ELR (cell line): ENCODE measurements at regions not wholly inside any gene's neighbourhood (a gene's known extent, or its start where the extent isn't known, plus 50 kb on each side); places are given as distances from the start of the nearest gene placed in this dataset.

Source experiments
- DNase-seq: peaks from one replicate; pipeline ENCODE4 v3.0.0-alpha.2; 2015; ENCODE audit warnings: low read depth

GRCh38 chr12:58190618-58191017, 249.3 kb downstream of the ATP23 start:
- DNase-seq: no peak

DNA sequence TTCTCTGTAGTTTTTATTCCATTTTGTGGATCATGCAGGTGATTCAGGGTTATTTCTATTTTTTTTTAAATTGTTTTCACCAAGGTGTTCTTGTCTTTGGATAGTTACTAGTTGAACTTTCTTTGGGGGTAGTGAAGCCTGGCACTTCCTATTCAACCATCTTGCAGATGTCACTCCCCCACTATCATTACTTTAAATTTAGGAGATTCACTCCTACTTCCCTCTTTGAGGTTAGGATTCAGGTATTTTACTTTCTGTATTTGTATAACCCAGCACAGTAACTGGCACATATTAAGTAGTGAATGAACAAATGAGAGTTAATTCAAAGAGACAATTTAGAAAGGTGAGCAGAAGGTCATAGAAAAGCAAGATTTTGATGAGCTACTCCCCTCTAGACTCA, 255.6 kb downstream of the ATP23 start:
- DNase-seq: no peak

GRCh38 chr12:58202933-58203718, 261.8 kb downstream of the ATP23 start:
- DNase-seq: no peak

- no peak for DNase-seq
These were observed 262.7 kb downstream of the ATP23 start for GRCh38 chr12:58204071-58204470.

GRCh38 chr12:58206876-58207275, 265.5 kb downstream of the ATP23 start:
- DNase-seq: no peak

- DNase-seq: no peak
These were observed 269.8 kb downstream of the ATP23 start for GRCh38 chr12:58211211-58211610.

DNA sequence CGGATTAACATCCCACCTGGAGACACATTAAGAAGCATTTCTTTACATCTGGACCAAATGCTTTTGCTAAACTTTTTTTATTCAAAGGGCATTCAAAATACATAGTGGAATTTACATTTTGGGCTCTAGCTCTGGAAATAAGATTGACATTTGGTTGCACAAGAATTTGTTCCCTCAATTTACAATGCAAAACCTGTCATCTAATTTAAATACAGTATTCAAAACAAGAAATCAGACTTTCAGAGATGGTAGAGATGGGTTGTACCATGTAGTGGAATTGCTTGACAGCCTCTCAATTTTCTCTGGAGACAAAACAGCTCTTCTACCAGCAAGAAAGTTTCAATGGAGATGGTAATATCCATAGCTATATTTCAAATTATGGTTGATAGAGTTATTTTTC, 275.8 kb downstream of the ATP23 start:
- no peak for DNase-seq

DNA sequence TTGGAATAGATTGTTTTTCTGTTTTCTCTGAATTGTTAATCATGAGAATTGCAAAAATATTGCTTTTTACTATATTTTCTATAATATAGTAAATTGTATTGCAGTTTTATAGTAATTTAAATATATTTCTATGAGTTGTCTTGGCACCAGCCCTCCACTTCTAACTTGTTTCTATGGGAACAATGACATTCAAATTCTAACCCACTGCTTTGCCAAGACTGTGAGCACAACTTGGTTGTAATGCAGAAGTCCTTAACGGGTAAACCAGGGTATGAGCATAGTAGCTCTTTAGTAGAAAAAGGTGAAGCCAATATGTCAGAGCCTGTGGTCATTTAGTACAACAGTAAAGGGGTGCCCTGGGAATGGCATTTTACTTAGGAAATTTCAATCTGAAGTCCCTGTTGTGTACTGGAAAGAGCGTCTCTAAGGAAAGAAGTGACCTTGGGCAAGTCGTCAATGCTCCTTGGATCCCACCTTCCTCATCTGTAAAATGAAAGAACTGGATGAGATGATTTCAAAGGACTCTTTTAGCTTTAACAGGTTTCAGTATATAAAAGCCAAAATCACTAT, 283.3 kb downstream of the ATP23 start:
- no peak for DNase-seq

DNA sequence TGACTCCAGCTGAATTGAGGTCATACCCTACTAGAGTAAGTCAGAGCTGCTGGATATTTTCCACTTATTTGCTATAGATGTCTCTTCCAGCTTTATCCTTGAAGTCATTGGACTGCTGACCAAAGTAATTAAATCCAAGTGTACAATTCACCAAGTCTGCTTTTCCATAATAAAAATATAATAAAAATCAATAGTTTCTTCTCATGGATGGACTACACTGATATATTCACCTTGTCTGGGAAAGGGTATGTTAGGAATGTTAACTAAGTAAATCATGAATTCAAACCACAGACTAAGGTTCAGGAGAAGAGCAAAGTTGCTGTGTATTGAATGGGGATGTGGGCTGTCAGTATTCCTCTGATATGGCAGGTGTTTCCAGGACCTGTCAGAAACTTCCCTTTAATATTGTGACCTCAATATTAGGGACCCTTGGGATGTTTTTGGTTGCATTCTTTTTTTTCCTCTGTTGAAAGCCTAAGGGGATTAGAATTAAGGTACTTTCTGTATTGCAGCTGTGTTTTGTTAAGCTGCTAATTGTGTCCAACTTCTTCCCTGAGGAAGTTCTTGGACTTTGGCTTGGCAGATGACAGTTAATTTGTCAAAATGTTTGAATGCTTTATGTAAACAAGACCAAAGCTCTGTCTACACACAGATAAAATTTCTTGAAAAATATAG, 284.0 kb downstream of the ATP23 start:
- DNase-seq: no peak

- DNase-seq: no peak
These were observed 292.5 kb downstream of the ATP23 start for GRCh38 chr12:58233886-58234285.

- DNase-seq: no peak
These were observed 297.0 kb downstream of the ATP23 start for GRCh38 chr12:58238411-58238810.

DNA sequence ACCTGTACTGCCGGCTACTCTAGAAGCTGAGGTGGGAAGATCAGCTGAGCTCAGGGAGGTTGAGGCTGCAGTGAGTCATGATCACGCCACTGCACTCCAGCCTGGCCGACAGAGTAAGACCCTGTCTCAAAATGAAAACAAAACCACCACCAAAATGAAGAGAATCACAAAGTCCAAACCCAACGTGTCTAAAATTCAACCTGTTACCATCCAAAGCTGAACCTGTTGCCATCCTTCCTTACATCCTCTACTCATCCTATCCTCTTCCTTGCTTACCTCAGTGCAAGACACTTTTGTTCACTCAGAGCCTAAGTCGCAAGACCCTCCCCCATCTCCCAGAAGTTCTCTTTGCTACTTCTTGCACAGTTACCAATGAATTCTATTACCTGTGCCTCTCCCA, 299.7 kb downstream of the ATP23 start:
- no peak for DNase-seq

DNA sequence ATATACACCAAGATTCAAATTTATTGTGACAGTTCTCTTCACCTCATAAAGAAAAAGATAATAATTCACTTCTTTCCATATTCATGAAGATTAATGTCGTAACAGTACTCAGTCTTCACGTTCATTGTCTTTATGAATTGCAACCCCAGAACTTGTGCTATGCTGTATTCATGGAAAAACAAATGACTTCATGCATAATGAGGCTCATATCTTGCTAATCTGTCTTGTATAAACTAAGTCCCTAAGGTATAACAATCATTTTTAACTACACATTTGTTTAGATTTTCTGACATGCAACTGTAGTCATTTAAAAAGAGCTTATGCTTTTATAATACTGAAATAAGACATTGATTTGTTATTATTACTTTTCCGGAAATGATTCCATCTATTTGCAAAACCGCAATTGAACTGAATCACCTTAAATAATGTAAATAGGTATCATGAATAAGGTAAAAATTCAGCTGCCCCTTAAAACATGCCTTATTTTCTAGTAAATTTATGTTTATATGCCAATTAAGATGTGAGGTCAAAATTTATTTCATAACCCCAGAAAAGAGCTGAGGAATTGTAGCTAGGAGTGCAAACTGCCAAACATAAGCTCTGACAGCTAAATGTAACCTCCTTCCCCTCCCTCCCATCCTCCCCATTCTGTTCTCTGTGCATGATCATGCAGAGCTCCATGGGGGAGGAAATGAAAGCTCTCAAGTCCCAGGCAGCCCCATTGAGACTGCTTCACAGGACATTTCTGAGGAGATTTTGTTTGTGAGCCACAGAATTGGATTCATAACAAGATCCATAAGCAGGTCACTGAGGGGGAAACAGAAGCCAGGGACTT, 301.6 kb downstream of the ATP23 start:
- DNase-seq: peak; percentile 20

DNA sequence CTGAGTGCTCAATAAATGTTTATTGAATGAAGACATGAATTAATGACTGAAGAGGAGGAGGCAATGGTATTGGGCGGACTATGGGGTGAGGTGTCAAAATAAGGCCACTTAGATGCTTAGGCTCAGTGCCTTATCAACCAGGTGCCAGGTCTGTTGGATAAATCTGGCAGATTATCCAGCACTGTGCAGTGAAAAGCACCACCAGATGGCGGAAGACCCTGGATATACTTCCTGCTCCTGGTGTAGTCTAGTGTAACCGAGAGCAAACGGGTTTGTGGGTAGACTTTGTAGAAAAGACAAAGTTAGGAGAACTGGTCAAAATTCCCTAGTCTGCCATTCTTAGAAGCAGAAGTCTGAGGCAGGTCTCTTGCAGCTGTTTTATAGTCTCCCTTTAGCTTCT, 306.3 kb downstream of the ATP23 start:
- peak; percentile 25 for DNase-seq

DNA sequence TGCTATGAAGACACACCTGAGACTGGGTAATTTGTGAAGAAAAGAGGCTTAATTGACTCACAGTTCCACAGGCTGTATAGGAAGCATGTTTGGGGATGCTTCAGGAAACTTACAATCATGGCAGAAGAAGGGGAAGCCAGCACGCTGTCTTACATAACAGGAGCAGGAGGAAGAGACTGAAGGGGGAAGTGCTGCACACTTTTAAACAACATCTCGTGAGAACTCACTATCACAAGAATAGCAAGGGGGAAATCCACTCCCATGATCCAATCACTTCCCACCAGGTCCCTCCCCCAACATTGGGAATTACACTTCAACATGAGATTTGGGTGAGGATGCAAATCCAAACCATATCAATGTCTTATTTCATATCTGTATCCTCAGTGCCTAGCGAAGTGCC, 307.2 kb downstream of the ATP23 start:
- no peak for DNase-seq

DNA sequence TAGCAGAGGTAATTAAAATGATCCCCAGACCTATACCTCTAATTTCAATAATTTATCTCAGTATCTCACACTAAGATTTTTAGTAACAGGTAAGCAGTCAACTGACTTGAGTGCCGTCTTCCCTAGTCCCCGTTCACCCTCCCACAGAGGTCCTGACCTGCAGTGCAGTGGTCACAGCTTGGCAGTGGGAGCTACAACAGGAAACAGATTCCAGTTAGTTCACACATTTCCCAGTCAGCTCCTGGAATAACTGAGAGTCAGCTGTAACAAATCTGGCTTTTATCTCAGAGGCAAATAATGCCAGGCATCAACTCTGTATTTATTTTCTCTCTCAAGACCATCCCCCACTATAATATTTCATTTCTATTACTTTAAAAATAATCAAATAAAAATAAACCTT, 308.2 kb downstream of the ATP23 start:
- DNase-seq: no peak

GRCh38 chr12:58250077-58250476, 308.7 kb downstream of the ATP23 start:
- DNase-seq: no peak

DNA sequence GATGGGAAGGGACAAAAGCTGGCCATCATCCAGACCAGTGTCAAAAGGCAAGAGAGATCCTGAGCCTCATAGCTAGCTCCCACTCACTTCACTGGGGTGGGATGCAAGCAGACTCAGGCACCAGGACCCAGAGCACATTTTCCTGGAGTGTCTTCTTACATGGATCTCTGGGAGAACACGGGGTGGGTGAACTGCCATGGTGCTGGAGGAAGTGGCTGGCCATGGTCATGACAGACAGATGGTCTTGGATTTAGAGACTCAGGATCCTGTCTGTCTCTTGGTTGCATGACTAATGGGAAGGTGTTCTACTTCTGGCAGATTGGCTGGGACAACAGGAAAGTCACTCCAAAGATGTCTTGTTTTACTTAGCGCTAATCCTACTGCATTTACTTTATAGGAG, 311.5 kb downstream of the ATP23 start:
- no peak for DNase-seq

GRCh38 chr12:58253663-58254062, 312.3 kb downstream of the ATP23 start:
- peak; percentile 69 for DNase-seq

GRCh38 chr12:58254463-58255100, 313.2 kb downstream of the ATP23 start:
- no peak for DNase-seq

- no peak for DNase-seq
These were observed 321.4 kb downstream of the ATP23 start for GRCh38 chr12:58262796-58263195.

DNA sequence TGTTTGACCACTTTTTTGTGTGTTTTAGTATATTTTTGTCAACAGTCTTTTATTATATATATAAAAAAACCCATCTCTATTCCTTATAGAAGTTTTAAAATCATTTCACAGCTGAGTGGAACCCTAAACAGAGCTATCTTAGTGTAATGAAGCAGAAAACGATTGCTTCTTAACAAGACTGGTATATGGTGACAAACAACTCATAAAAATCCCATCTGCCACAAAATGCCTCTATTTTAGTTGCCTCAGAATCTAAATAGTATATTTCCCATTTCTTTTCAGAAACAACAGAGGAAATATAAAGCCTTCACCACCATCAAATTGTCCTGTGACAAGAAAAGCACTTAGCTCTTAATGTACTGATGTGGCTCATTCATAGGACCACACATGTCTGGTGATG, 322.4 kb downstream of the ATP23 start:
- DNase-seq: no peak
